22Rv1 (cell line): ENCODE measurements at regions not wholly inside any gene's neighbourhood (a gene's known extent, or its start where the extent isn't known, plus 50 kb on each side); places are given as distances from the start of the nearest gene placed in this dataset.

ENCODE experiments used
- H3K27ac ChIP-seq: fragments of 450-650 bp; 2 replicates; pipeline ENCODE4 v1.5.1; 2017
- ZFX ChIP-seq: fragments of 450-650 bp; IDR thresholded peaks from 2 replicates; pipeline ENCODE4 v1.6.1; 2017; ENCODE audit warnings: antibody characterized with exemption, borderline replicate concordance
- TF ChIP-seq, protein P1 (sequence below): fragments of 450-650 bp; IDR thresholded peaks from 2 replicates; pipeline ENCODE4 v1.5.1; 2017; ENCODE audit warnings: mild to moderate bottlenecking

DNA sequence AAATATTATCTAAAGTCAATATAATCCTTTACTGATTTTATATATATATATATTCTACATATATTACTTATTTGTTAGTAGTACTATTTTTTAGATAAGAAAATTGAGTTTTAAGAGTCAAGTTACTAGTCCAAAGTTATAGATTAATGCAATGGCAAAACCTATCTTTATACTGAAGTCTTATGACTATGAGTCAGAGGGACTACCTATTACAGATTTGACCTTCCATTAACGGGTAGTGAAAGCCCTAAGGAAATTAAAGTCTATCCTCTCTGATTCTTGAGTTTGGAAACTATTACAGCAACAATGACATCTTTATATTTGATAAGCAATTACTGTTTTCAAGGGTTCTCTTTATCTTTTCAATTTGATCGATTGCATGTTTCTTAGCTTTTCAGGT is 315.8 kb downstream of the CASP12 start:
- no peak overlapping the region for H3K27ac ChIP-seq
- TF ChIP-seq, protein P1, sequence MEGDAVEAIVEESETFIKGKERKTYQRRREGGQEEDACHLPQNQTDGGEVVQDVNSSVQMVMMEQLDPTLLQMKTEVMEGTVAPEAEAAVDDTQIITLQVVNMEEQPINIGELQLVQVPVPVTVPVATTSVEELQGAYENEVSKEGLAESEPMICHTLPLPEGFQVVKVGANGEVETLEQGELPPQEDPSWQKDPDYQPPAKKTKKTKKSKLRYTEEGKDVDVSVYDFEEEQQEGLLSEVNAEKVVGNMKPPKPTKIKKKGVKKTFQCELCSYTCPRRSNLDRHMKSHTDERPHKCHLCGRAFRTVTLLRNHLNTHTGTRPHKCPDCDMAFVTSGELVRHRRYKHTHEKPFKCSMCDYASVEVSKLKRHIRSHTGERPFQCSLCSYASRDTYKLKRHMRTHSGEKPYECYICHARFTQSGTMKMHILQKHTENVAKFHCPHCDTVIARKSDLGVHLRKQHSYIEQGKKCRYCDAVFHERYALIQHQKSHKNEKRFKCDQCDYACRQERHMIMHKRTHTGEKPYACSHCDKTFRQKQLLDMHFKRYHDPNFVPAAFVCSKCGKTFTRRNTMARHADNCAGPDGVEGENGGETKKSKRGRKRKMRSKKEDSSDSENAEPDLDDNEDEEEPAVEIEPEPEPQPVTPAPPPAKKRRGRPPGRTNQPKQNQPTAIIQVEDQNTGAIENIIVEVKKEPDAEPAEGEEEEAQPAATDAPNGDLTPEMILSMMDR, result no peak
- no peak for TF ChIP-seq ZFX

DNA sequence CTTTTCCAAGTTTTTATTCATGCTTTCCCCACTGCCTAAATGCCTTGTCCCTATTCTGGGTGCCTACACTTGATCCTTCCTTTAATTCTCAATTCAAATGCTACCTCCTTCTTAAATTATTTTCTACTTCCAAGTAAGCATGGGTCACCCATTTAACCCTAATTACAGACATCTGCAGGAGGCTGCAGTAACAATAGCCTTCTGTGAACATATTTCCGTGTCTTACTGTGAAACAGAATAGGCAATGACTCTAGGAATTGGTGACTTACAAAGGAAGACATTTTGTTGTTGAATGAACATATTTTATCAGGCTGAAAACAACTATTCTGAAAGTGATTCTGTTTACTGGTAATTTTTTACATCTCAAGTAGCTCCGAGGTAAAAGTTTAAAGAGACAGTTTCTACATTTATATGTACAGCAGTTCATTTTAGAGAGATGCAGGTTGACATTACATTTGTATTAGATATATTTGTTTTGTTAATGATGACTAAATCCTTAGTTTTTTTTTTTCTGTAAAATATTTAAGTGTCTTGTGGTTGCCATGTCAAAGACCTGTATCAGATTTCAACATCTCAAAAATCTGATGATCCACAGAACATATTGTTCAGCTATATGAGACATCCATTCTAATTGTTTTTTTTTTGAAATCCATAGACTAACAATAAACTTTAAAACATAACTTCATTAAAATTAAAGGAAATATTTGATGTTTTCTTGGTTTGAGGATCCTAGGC is 316.8 kb downstream of the CASP12 start:
- no peak overlapping the region for H3K27ac ChIP-seq

GRCh38 chr11:104573441-104573990 is 324.7 kb downstream of the CASP12 start:
- H3K27ac ChIP-seq, result no peak overlapping the region

More for the DNA sequence above, 316.8 kb downstream of the CASP12 start:
- TF ChIP-seq ZFX, result no peak
- TF ChIP-seq, protein P1, result no peak

GRCh38 chr11:104572279-104572678 is 326.0 kb downstream of the CASP12 start:
- no peak overlapping the region for H3K27ac ChIP-seq
- TF ChIP-seq, protein P1, result no peak
- TF ChIP-seq ZFX, result no peak

More at GRCh38 chr11:104573441-104573990, 324.7 kb downstream of the CASP12 start:
- TF ChIP-seq ZFX, result no peak
- TF ChIP-seq, protein P1, result no peak

DNA sequence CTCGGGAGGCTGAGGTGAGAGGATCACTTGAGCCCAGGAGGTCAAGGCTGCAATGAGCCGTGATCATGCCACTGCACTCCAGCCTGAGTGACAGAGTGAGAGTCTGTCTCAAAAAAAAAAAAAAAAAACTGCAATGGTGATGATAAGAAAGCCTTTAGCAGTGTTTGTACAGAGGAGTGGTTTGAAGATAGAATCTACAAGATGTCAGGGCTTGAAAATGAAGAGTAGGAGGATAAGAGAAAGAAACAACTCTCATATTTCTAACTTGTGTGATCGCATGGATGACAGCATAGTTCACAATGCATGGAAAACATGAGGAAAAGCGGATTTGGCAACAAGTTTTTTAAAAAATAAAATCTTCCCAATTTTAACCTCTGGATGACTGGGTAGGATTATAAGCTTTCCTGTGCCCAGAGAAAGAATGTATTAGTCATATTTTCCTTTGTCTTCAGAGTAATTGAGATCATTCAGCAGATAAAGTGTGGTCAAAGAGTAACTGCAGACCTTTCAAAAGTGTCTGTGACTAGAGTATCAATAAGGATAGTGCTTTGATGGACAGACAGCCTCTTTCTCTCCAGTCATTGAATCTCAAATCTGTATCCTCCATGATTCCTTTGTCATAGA is 328.1 kb downstream of the CASP12 start:
- no peak overlapping the region for H3K27ac ChIP-seq
- TF ChIP-seq ZFX, result no peak
- TF ChIP-seq, protein P1, result no peak

DNA sequence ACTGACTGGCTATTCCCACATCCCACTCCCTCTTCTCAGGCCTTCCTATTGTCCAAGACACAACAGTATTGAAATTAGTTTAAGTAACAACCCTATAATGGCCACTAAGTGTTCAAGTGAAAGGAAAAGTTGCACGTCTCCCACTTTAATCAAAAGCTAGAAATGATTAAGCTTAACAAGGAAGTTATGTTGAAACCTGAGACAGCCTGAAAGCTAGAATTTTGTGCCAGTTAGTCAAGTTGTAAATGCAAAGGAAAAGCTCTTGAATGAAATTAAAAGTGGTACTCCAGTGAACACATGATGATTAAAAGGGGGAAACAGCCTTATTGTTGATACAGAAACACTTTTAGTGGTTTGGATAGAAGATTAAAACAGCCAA is 332.7 kb downstream of the CASP12 start:
- H3K27ac ChIP-seq, result no peak overlapping the region
- TF ChIP-seq, protein P1, result no peak
- TF ChIP-seq ZFX, result no peak
